SU-DHL-6 (cell line): ENCODE measurements at regions not wholly inside any gene's neighbourhood (a gene's known extent, or its start where the extent isn't known, plus 50 kb on each side); places are given as distances from the start of the nearest gene placed in this dataset.

ENCODE experiments used
- H2AFZ ChIP-seq: fragments of 200-600 bp; sonication (generic); 2 replicates; pipeline ENCODE4 v1.6.1; 2014; ENCODE audit warnings: low read depth, mild to moderate bottlenecking, moderate library complexity, mixed read lengths, antibody characterized with exemption, low read length; ENCODE audit not compliant: severe bottlenecking
- H3F3A ChIP-seq: fragments of 200-600 bp; shearing (Covaris generic); 2 replicates; pipeline ENCODE4 v1.6.0; 2016; ENCODE audit warnings: antibody characterized with exemption, mild to moderate bottlenecking; ENCODE audit not compliant: insufficient read depth
- H3K27ac ChIP-seq: fragments of 200-600 bp; sonication (generic); 2 replicates; pipeline ENCODE4 v1.5.1; 2016; ENCODE audit warnings: low read depth, mild to moderate bottlenecking, low read length, moderate library complexity, mixed read lengths
- H3K27me3 ChIP-seq: fragments of 200-600 bp; sonication (generic), shearing (Covaris generic); 2 replicates; pipeline ENCODE4 v1.6.0; 2014; ENCODE audit warnings: mild to moderate bottlenecking, low read length
- H3K36me3 ChIP-seq: fragments of 200-600 bp; sonication (generic); 2 replicates; pipeline ENCODE4 v1.6.1; 2014; ENCODE audit warnings: mild to moderate bottlenecking, low read length, mixed read lengths
- H3K4me2 ChIP-seq: fragments of 300-600, 200-600 bp; shearing (Covaris generic), sonication (generic); 2 replicates; pipeline ENCODE4 v1.6.0; 2014; ENCODE audit warnings: low read length, low read depth, mild to moderate bottlenecking; ENCODE audit not compliant: poor library complexity, severe bottlenecking
- H3K4me3 ChIP-seq: fragments of 200-600 bp; sonication (generic); 2 replicates; pipeline ENCODE4 v1.5.1; 2014; ENCODE audit warnings: antibody characterized with exemption, low read length, mild to moderate bottlenecking, mixed read lengths; ENCODE audit not compliant: insufficient read depth, poor library complexity, severe bottlenecking
- H3K79me2 ChIP-seq: fragments of 200-600 bp; sonication (generic); 2 replicates; pipeline ENCODE4 v1.6.1; 2014; ENCODE audit warnings: mild to moderate bottlenecking, low read length, moderate library complexity; ENCODE audit not compliant: insufficient read depth
- H3K9ac ChIP-seq: fragments of 200-600 bp; sonication (generic); 2 replicates; pipeline ENCODE4 v1.7.0; 2014; ENCODE audit warnings: mild to moderate bottlenecking, low read length
- H3K9me2 ChIP-seq: fragments of 200-600 bp; sonication (generic); replicated peaks from 2 replicates; pipeline ENCODE4 v1.6.1; 2014; ENCODE audit warnings: low read length; ENCODE audit not compliant: insufficient read depth
- H3K9me3 ChIP-seq: fragments of 200-600 bp; sonication (generic); 2 replicates; pipeline ENCODE4 v1.6.1; 2014; ENCODE audit warnings: low read length, mixed read lengths; ENCODE audit not compliant: insufficient read depth
- H4K20me1 ChIP-seq: fragments of 200-600 bp; sonication (generic); 2 replicates; pipeline ENCODE4 v1.6.1; 2014; ENCODE audit warnings: low read depth, mild to moderate bottlenecking, antibody characterized with exemption, low read length, moderate library complexity, mixed read lengths
- CTCF ChIP-seq: fragments of 200-600 bp; sonication (generic); IDR thresholded peaks from one replicate; pipeline ENCODE4 v1.5.1; 2017; ENCODE audit warnings: antibody characterized with exemption, mild to moderate bottlenecking, low read length, moderate library complexity; ENCODE audit not compliant: insufficient read depth, poor library complexity, severe bottlenecking
- EZH2phosphoT487 ChIP-seq: fragments of 200-600 bp; sonication (generic), shearing (Covaris generic); conservative IDR thresholded peaks from 2 replicates; pipeline ENCODE4 v1.6.1; 2018; ENCODE audit warnings: mild to moderate bottlenecking, antibody characterized with exemption, low read length, moderate library complexity, mixed read lengths

GRCh38 chr3:64445109-64445943, 220.1 kb upstream of the PRICKLE2 start:
- TF ChIP-seq EZH2phosphoT487 (no peak), CTCF (no peak)
- no peaks in the 10 kb centered on the region for H3K9me2 ChIP-seq
- no peak overlapping the region for H2AFZ ChIP-seq
- H3K4me3 ChIP-seq = no peak overlapping the region
- H3K36me3 ChIP-seq = no peaks in the 10 kb centered on the region
- no peaks in the 10 kb centered on the region for H4K20me1 ChIP-seq
- no peak overlapping the region for H3K4me2 ChIP-seq
- no peaks in the 10 kb centered on the region for H3F3A ChIP-seq
- no peaks in the 10 kb centered on the region for H3K79me2 ChIP-seq
- no peak overlapping the region for H3K27ac ChIP-seq
- no peak overlapping the region for H3K9ac ChIP-seq
- H3K9me3 ChIP-seq = no peaks in the 10 kb centered on the region
- no peaks in the 10 kb centered on the region for H3K27me3 ChIP-seq

GRCh38 chr3:64444490-64445108, 219.3 kb upstream of the PRICKLE2 start:
- H3K27ac ChIP-seq = no peak overlapping the region
- no peaks in the 10 kb centered on the region for H3K79me2 ChIP-seq
- H2AFZ ChIP-seq = no peak overlapping the region
- H3K9me3 ChIP-seq = no peaks in the 10 kb centered on the region
- no peak overlapping the region for H3K9ac ChIP-seq
- H4K20me1 ChIP-seq = no peaks in the 10 kb centered on the region
- no peak for TF ChIP-seq CTCF
- no peak for TF ChIP-seq EZH2phosphoT487
- no peak overlapping the region for H3K4me3 ChIP-seq
- H3K9me2 ChIP-seq = no peaks in the 10 kb centered on the region
- H3K36me3 ChIP-seq = no peaks in the 10 kb centered on the region
- no peaks in the 10 kb centered on the region for H3F3A ChIP-seq
- H3K4me2 ChIP-seq = no peak overlapping the region
- H3K27me3 ChIP-seq = no peaks in the 10 kb centered on the region

GRCh38 chr3:64443546-64444381, 218.5 kb upstream of the PRICKLE2 start:
- Histone ChIP-seq H3K9me2 (no peaks in the 10 kb centered on the region), H3K27ac (no peak overlapping the region), H3K27me3 (no peaks in the 10 kb centered on the region), H3K9ac (no peak overlapping the region), H4K20me1 (no peaks in the 10 kb centered on the region), H3K9me3 (no peaks in the 10 kb centered on the region), H3K4me2 (no peak overlapping the region), H3K36me3 (no peaks in the 10 kb centered on the region), H3K79me2 (no peaks in the 10 kb centered on the region), H2AFZ (no peak overlapping the region), H3F3A (no peaks in the 10 kb centered on the region), H3K4me3 (no peak overlapping the region)
- TF ChIP-seq CTCF = no peak
- no peak for TF ChIP-seq EZH2phosphoT487
